Sigmoid colon (tissue), 6 donors: ENCODE measurements at regions not wholly inside any gene's neighbourhood (a gene's known extent, or its start where the extent isn't known, plus 50 kb on each side); places are given as distances from the start of the nearest gene placed in this dataset.
"Not testable (repeated sequence)": the region's sequence is repeated elsewhere in the genome, so short reads cannot be mapped to it uniquely, and the experiment has no call there.

Experiments
- DNase-seq: peaks from one replicate; pipeline ENCODE4 v3.0.0-alpha.2; 2019
- H3K27ac ChIP-seq, 4 donors: fragments of 200-600 bp; sonication (generic); one replicate each; pipeline ENCODE4 v1.5.1; 2016 to 2019; ENCODE audit warnings: mild to moderate bottlenecking in 1 of 4
- H3K27me3 ChIP-seq, 3 donors: fragments of 200-600 bp; sonication (generic); one replicate each; pipeline ENCODE4 v1.5.1; 2019; ENCODE audit warnings: mild to moderate bottlenecking in 1 of 3
- H3K36me3 ChIP-seq, 4 donors: fragments of 200-600 bp; sonication (generic); one replicate each; pipeline ENCODE4 v1.5.1; 2016 to 2019
- H3K4me1 ChIP-seq, 4 donors: fragments of 200-600 bp; sonication (generic); one replicate each; pipeline ENCODE4 v1.5.1; 2017 to 2019
- H3K4me3 ChIP-seq, 4 donors: fragments of 200-600 bp; sonication (generic); one replicate each; pipeline ENCODE4 v1.5.1; 2017 to 2019; ENCODE audit warnings: mild to moderate bottlenecking in 2 of 4, moderate library complexity in 1 of 4
- H3K9me3 ChIP-seq, 4 donors: fragments of 200-600 bp in 3 of 4; sonication (generic) in 3 of 4; one replicate each; pipeline versions ENCODE4 v1.5.1 to v1.6.1; 2013 to 2019
- CTCF ChIP-seq, 4 experiments: fragments of 450-650 bp in 3 of 4; fragments of 200-600 bp in 1 of 4; IDR thresholded peaks; one replicate each; pipeline ENCODE4 v1.5.1; 2016 to 2019; ENCODE audit warnings: antibody characterized with exemption in 4 of 4, mild to moderate bottlenecking in 3 of 4, moderate library complexity in 2 of 4
- EP300 ChIP-seq, 4 donors: sonication (generic); formaldehyde crosslinking; IDR thresholded peaks; one replicate each; pipeline ENCODE4 v1.6.1; 2017; ENCODE audit warnings: antibody characterized with exemption in 4 of 4
- POLR2A ChIP-seq, 2 donors: fragments of 450-650 bp; IDR thresholded peaks; one replicate each; pipeline ENCODE4 v1.6.1; 2016; ENCODE audit warnings: antibody characterized with exemption in 2 of 2, mild to moderate bottlenecking in 2 of 2, moderate library complexity in 2 of 2
- POLR2AphosphoS5 ChIP-seq, 4 donors: sonication (generic); formaldehyde crosslinking; IDR thresholded peaks; one replicate each; pipeline ENCODE4 v1.6.1; 2017; ENCODE audit warnings: antibody characterized with exemption in 4 of 4
- WGBS, 2 donors: extraction: QIAGEN DNeasy Blood & Tissue Kit; methylation state at CpG; one replicate each; pipeline ENCODE4 v1.1.7; 2013; 5-methylcytosine and 5-hydroxymethylcytosine counted together
- intact Hi-C: fragments of 100-400 bp; cut with DNase I; formaldehyde crosslinking; loops from one replicate; pipeline ENCODE4 v1.15.1; 2023
- small RNA-seq, 3 donors: library from RNA; depleted of rRNA; stranded (forward); fragments of <200 nt; gene quantifications; one replicate each; pipeline ENCODE3, GENCODE V24; 2016
- donor health status: healthy with polysubstance abuse.
- donor health status: healthy.

GRCh38 chr9:64017666-64018065 is 1267.3 kb downstream of the FOXD4L5 start:
- H3K27me3 ChIP-seq, H3K36me3 ChIP-seq, H3K4me3 ChIP-seq, H3K27ac ChIP-seq, H3K4me1 ChIP-seq, intact Hi-C loops, DNase-seq, H3K9me3 ChIP-seq: not testable (repeated sequence)
- WGBS, 2 donors: 65 to 67% methylated on average over 2 of the region's 2 CpGs

GRCh38 chr9:64016845-64017406 is 1268.1 kb downstream of the FOXD4L5 start:
- DNase-seq, intact Hi-C loops, H3K4me1 ChIP-seq, H3K9me3 ChIP-seq, H3K27me3 ChIP-seq, H3K36me3 ChIP-seq: not testable (repeated sequence)
- WGBS, 2 donors: 65 to 68% methylated on average over 42 to 43 of the region's 46 CpGs
- peak in 2 of 4 donors; percentile 58 to 72 for TF ChIP-seq POLR2AphosphoS5 (IDR thresholded peaks at IDR 0.05)
- H3K27ac ChIP-seq: peak overlapping the region in 2 of 4 donors; percentile 34 to 67
- peak overlapping the region in 2 of 4 donors; percentile 35 to 36 for H3K4me3 ChIP-seq

GRCh38 chr9:64016246-64016645 is 1268.8 kb downstream of the FOXD4L5 start:
- H3K4me1 ChIP-seq, H3K27ac ChIP-seq, H3K27me3 ChIP-seq, DNase-seq, H3K36me3 ChIP-seq, H3K9me3 ChIP-seq, intact Hi-C loops: not testable (repeated sequence)
- peak overlapping the region in 2 of 4 donors; percentile 39 to 41 for H3K4me3 ChIP-seq
- 67 to 74% methylated on average over 31 of the region's 31 CpGs for WGBS, 2 donors

- Histone ChIP-seq H3K27me3 (no peaks in the 10 kb centered on the region), H3K4me1 (no peaks in the 10 kb centered on the region), H3K4me3 (no peak overlapping the region), H3K36me3 (no peaks in the 10 kb centered on the region), H3K27ac (no peak overlapping the region), H3K9me3 (peaks cover 0 to 5% (median 0%) of the 10 kb centered on the region in 4 donors)
- intact Hi-C loops: no loop called here
- 85 to 87% methylated on average over 17 of the region's 17 CpGs for WGBS, 2 donors
- no peak for DNase-seq
- TF ChIP-seq POLR2A (IDR thresholded peaks at IDR 0.05): no peak
- TF ChIP-seq POLR2AphosphoS5 (IDR thresholded peaks at IDR 0.05): no peak
- no peak for TF ChIP-seq CTCF (IDR thresholded peaks at IDR 0.05)
- TF ChIP-seq EP300 (IDR thresholded peaks at IDR 0.05): no peak
Observed at GRCh38 chr9:64015136-64015535, 1269.9 kb downstream of the FOXD4L5 start.

GRCh38 chr9:64014386-64015091 is 1270.5 kb downstream of the FOXD4L5 start:
- H3K4me1 ChIP-seq, H3K9me3 ChIP-seq, intact Hi-C loops, DNase-seq, H3K4me3 ChIP-seq, H3K27me3 ChIP-seq, H3K27ac ChIP-seq, H3K36me3 ChIP-seq: not testable (repeated sequence)
- 78 to 83% methylated on average over 32 of the region's 32 CpGs for WGBS, 2 donors

- H3K4me3 ChIP-seq, intact Hi-C loops, H3K27me3 ChIP-seq, DNase-seq, H3K27ac ChIP-seq, H3K4me1 ChIP-seq, H3K9me3 ChIP-seq, H3K36me3 ChIP-seq: not testable (repeated sequence)
- WGBS, 2 donors: 94 to 95% methylated on average over 1 of the region's 1 CpG
Observed at GRCh38 chr9:64013122-64013521, 1271.9 kb downstream of the FOXD4L5 start.

GRCh38 chr9:64012014-64012413 is 1273.0 kb downstream of the FOXD4L5 start:
- H3K9me3 ChIP-seq, H3K27me3 ChIP-seq, H3K4me3 ChIP-seq, H3K27ac ChIP-seq, DNase-seq, H3K4me1 ChIP-seq, intact Hi-C loops, H3K36me3 ChIP-seq: not testable (repeated sequence)
- WGBS, 2 donors: 81 to 83% methylated on average over 3 of the region's 3 CpGs

GRCh38 chr9:63979741-63980140 is 1305.3 kb downstream of the FOXD4L5 start:
- H3K4me3 ChIP-seq, H3K4me1 ChIP-seq, H3K27ac ChIP-seq, intact Hi-C loops, H3K9me3 ChIP-seq, H3K27me3 ChIP-seq, H3K36me3 ChIP-seq, DNase-seq: not testable (repeated sequence)
- WGBS, 2 donors: 83 to 87% methylated on average over 23 of the region's 23 CpGs

Small RNAs in the stretch of these regions (small RNA-seq; reads per million reads assigned to genes)
- gene RF00026: 0 reads per million in 3 donors
